GM23338 (cell line): ENCODE measurements at regions not wholly inside any gene's neighbourhood (a gene's known extent, or its start where the extent isn't known, plus 50 kb on each side); places are given as distances from the start of the nearest gene placed in this dataset.

Experiments
- ATAC-seq: fragments of 200-7000 bp; cut with Tn5 transposase; 3 replicates; pipeline ENCODE4 v1.9.1; 2020
- DNase-seq: peaks from one replicate; pipeline ENCODE4 v3.0.0-alpha.2; 2015; ENCODE audit warnings: low spot score
- H2AFZ ChIP-seq: fragments of 200-600 bp; sonication (generic); 2 replicates; pipeline ENCODE4 v1.8.0; 2016; ENCODE audit warnings: antibody characterized with exemption, mild to moderate bottlenecking, moderate library complexity
- H3F3A ChIP-seq: fragments of 200-600 bp; sonication (generic); replicated peaks from 2 replicates; pipeline ENCODE4 v1.8.0; 2017; ENCODE audit warnings: antibody characterized with exemption, mixed run types, low read depth
- H3K27ac ChIP-seq: fragments of 200-600 bp; sonication (generic); 2 replicates; pipeline ENCODE4 v1.6.1; 2016; ENCODE audit warnings: low read depth
- H3K27me3 ChIP-seq: fragments of 200-600 bp; sonication (generic); 2 replicates; pipeline ENCODE4 v1.8.0; 2016; ENCODE audit warnings: mild to moderate bottlenecking, mixed run types, moderate library complexity; ENCODE audit not compliant: insufficient read depth
- H3K36me3 ChIP-seq: fragments of 200-600 bp; sonication (generic); 2 replicates; pipeline ENCODE4 v1.8.0; 2016; ENCODE audit warnings: mild to moderate bottlenecking; ENCODE audit not compliant: insufficient read depth
- H3K4me1 ChIP-seq: fragments of 200-600 bp; sonication (generic); 2 replicates; pipeline ENCODE4 v1.8.0; 2016; ENCODE audit warnings: mild to moderate bottlenecking, moderate library complexity; ENCODE audit not compliant: insufficient read depth
- H3K4me2 ChIP-seq: fragments of 200-600 bp; sonication (generic); 2 replicates; pipeline ENCODE4 v1.7.1; 2017; ENCODE audit warnings: mixed run types
- H3K4me3 ChIP-seq: fragments of 200-600 bp; sonication (generic); 2 replicates; pipeline ENCODE4 v1.6.1; 2016; ENCODE audit warnings: mixed run types
- H3K79me2 ChIP-seq: fragments of 200-600 bp; sonication (generic); replicated peaks from 2 replicates; pipeline ENCODE4 v1.8.0; 2017; ENCODE audit warnings: mild to moderate bottlenecking; ENCODE audit not compliant: insufficient read depth
- H3K9me2 ChIP-seq: fragments of 200-600 bp; sonication (generic); 2 replicates; pipeline ENCODE4 v1.8.0; 2017; ENCODE audit not compliant: insufficient read depth
- H4K20me1 ChIP-seq: fragments of 200-600 bp; sonication (generic); replicated peaks from 2 replicates; pipeline ENCODE4 v1.8.0; 2017; ENCODE audit warnings: mild to moderate bottlenecking; ENCODE audit not compliant: insufficient read depth
- H3K27ac Mint-ChIP-seq: 2 replicates; pipeline ENCODE4 v1.8.0; 2020; ENCODE audit warnings: inconsistent platforms, mild to moderate bottlenecking, moderate library complexity, mixed read lengths
- H3K27me3 Mint-ChIP-seq: 3 replicates; pipeline ENCODE4 v1.8.0; 2022; ENCODE audit warnings: low read depth, mild to moderate bottlenecking, moderate library complexity, mixed read lengths, inconsistent platforms; ENCODE audit not compliant: insufficient read depth, poor library complexity
- H3K36me3 Mint-ChIP-seq: 3 replicates; pipeline ENCODE4 v1.8.0; 2021; ENCODE audit warnings: low read depth, mild to moderate bottlenecking, inconsistent platforms, moderate library complexity, mixed read lengths
- H3K4me1 Mint-ChIP-seq: 3 replicates; pipeline ENCODE4 v1.8.0; 2020; ENCODE audit warnings: mild to moderate bottlenecking, inconsistent platforms, mixed read lengths
- H3K4me3 Mint-ChIP-seq: 3 replicates; pipeline ENCODE4 v1.8.0; 2021; ENCODE audit warnings: moderate library complexity, mild to moderate bottlenecking, inconsistent platforms, mixed read lengths
- H3K9me3 Mint-ChIP-seq: 3 replicates; pipeline ENCODE4 v1.8.0; 2020; ENCODE audit warnings: moderate library complexity, mild to moderate bottlenecking, inconsistent platforms, mixed read lengths
- ZNF114 ChIP-seq: fragments of 250-450 bp; sonication (Bioruptor Pico); IDR thresholded peaks from 2 replicates; pipeline ENCODE4 v1.5.0; 2020; ENCODE audit warnings: mild to moderate bottlenecking, moderate library complexity
- ZNF331 ChIP-seq: fragments of 250-450 bp; sonication (Bioruptor Pico); IDR thresholded peaks from 2 replicates; pipeline ENCODE4 v1.5.0; 2020; ENCODE audit warnings: low read depth, mild to moderate bottlenecking, moderate library complexity
- ZNF462 ChIP-seq: fragments of 250-450 bp; sonication (Bioruptor Pico); IDR thresholded peaks from 2 replicates; pipeline ENCODE4 v1.5.0; 2020; ENCODE audit warnings: mild to moderate bottlenecking, moderate library complexity
- TF ChIP-seq, protein P1 (sequence below): IDR thresholded peaks from 2 replicates; pipeline ENCODE4 v1.6.1; 2016; ENCODE audit warnings: antibody characterized with exemption

- TF ChIP-seq ZNF462 (CRISPR knock-in tag) (no peak), ZNF114 (CRISPR knock-in tag) (no peak)
- TF ChIP-seq, protein P1, sequence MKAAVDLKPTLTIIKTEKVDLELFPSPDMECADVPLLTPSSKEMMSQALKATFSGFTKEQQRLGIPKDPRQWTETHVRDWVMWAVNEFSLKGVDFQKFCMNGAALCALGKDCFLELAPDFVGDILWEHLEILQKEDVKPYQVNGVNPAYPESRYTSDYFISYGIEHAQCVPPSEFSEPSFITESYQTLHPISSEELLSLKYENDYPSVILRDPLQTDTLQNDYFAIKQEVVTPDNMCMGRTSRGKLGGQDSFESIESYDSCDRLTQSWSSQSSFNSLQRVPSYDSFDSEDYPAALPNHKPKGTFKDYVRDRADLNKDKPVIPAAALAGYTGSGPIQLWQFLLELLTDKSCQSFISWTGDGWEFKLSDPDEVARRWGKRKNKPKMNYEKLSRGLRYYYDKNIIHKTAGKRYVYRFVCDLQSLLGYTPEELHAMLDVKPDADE, result no peak
Measured at GRCh38 chr7:130973637-130974036, 239.6 kb upstream of the KLF14 start (continued).

DNA sequence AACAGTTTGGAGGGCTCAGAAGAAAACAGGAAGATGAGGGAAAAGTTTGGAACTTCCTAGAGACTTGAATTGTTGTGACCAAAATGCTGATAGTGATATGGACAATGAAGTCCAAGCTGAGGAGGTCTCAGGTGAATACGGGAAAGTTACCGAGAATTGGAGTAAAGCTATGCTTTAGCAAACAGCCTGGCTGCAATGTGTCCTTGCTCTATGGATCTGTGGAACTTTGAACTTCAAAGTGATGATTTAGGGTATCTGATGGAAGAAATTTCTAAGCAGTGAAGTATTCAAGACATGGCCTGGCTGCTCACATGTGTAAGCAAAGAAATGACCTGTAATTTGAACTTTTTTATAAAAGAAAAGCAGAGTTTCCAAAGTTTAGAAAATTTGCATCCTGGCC lies 240.2 kb upstream of the KLF14 start:
- no peaks in the 10 kb centered on the region for H3K27me3 ChIP-seq
- no peak overlapping the region for H3K27ac ChIP-seq
- Mint-ChIP-seq H3K4me1 (0 out of 3 replicates have a peak, but pooled peaks cover under 1% of the 10 kb centered on the region), H3K4me3 (no peak overlapping the region), H3K27me3 (peaks cover 7% of the 10 kb centered on the region), H3K27ac (no peak overlapping the region; the same call in 1 of the 2 replicates), H3K36me3 (peaks cover 42% of the 10 kb centered on the region), H3K9me3 (peaks cover 20% of the 10 kb centered on the region)
- no peak overlapping the region for H3K4me2 ChIP-seq
- H3K36me3 ChIP-seq, result peaks cover 5% of the 10 kb centered on the region; the same call in 1 of the 2 replicates
- no peaks in the 10 kb centered on the region for H3K9me2 ChIP-seq
- H4K20me1 ChIP-seq, result no peaks in the 10 kb centered on the region
- no peaks in the 10 kb centered on the region for H3F3A ChIP-seq
- H3K4me3 ChIP-seq, result no peak overlapping the region
- no peak for DNase-seq
- no peaks in the 10 kb centered on the region for H3K79me2 ChIP-seq
- H3K4me1 ChIP-seq, result no peaks in the 10 kb centered on the region
- no peak overlapping the region for H2AFZ ChIP-seq
- no peak for ATAC-seq
- TF ChIP-seq ZNF462 (CRISPR knock-in tag), result no peak
- TF ChIP-seq ZNF331 (CRISPR knock-in tag), result no peak
